Caco-2 (cell line): ENCODE measurements at regions not wholly inside any gene's neighbourhood (a gene's known extent, or its start where the extent isn't known, plus 50 kb on each side); places are given as distances from the start of the nearest gene placed in this dataset.

ENCODE experiments used
- BruUV-seq: library from RNA; stranded (reverse); fragments of 400-500 nt; replicated peaks from 2 replicates; lab custom pipeline; 2021; lab: Mats Ljungman, UMichigan
- CTCF ChIA-PET: fragments of 300-600 bp; sonication (Branson Sonifier 250); formaldehyde crosslinking; loops from one replicate; lab custom pipeline; 2022; ENCODE audit warnings: antibody characterized with exemption; lab: Charles Lee
- POLR2A ChIA-PET: fragments of 300-600 bp; sonication (Branson Sonifier 250); formaldehyde crosslinking; loops from one replicate; lab custom pipeline; 2022; ENCODE audit warnings: antibody characterized with exemption; lab: Charles Lee
- DNase-seq, 2 experiments: peaks; one replicate each; pipeline versions ENCODE4 v3.0.0 to v3.0.0-alpha.2; 2020 to 2022
- H3K27me3 ChIP-seq: replicated peaks from 2 replicates; pipeline ENCODE4 v1.6.0; 2011; ENCODE audit warnings: low read length; ENCODE audit not compliant: control insufficient read depth, insufficient read depth
- H3K36me3 ChIP-seq: 2 replicates; pipeline ENCODE4 v1.5.1; 2011; ENCODE audit warnings: low read length; ENCODE audit not compliant: control insufficient read depth, insufficient read depth
- H3K4me1 ChIP-seq: fragments of 250-450 bp; sonication (Bioruptor Pico); 2 replicates; pipeline ENCODE4 v1.5.1; 2020; ENCODE audit warnings: mild to moderate bottlenecking
- H3K4me3 ChIP-seq: 2 replicates; pipeline ENCODE4 v1.5.1; 2011; ENCODE audit warnings: low read depth, mild to moderate bottlenecking, control low read depth, low read length
- H3K9me3 ChIP-seq: fragments of 250-450 bp; sonication (Bioruptor Pico); 2 replicates; pipeline ENCODE4 v1.5.1; 2020; ENCODE audit warnings: mild to moderate bottlenecking, moderate library complexity
- H3K27ac Mint-ChIP-seq: one replicate; pipeline ENCODE4 v1.8.0; 2022; ENCODE audit warnings: mixed read lengths; ENCODE audit not compliant: unreplicated experiment
- H3K27me3 Mint-ChIP-seq: one replicate; pipeline ENCODE4 v1.8.0; 2022; ENCODE audit warnings: mixed read lengths; ENCODE audit not compliant: insufficient read depth, unreplicated experiment
- H3K36me3 Mint-ChIP-seq: one replicate; pipeline ENCODE4 v1.8.0; 2022; ENCODE audit warnings: mild to moderate bottlenecking, mixed read lengths; ENCODE audit not compliant: insufficient read depth, unreplicated experiment
- H3K4me1 Mint-ChIP-seq: one replicate; pipeline ENCODE4 v1.8.0; 2022; ENCODE audit warnings: low read depth, mixed read lengths; ENCODE audit not compliant: unreplicated experiment
- H3K4me3 Mint-ChIP-seq: one replicate; pipeline ENCODE4 v1.8.0; 2022; ENCODE audit warnings: mild to moderate bottlenecking, moderate library complexity, mixed read lengths; ENCODE audit not compliant: unreplicated experiment
- H3K9me3 Mint-ChIP-seq: one replicate; pipeline ENCODE4 v1.8.0; 2022; ENCODE audit warnings: mixed read lengths; ENCODE audit not compliant: unreplicated experiment
- CTCF ChIP-seq, 2 experiments: fragments of 200-600 bp in 1 of 2; IDR thresholded peaks; 1 replicate in 1 of 2; 2 replicates in 1 of 2; pipeline versions ENCODE4 v1.5.1 to v1.8.0; 2011 to 2022; ENCODE audit warnings: antibody characterized with exemption in 1 of 2, control low read depth in 1 of 2, inconsistent platforms in 1 of 2, low read depth in 1 of 2, low read length in 1 of 2, mild to moderate bottlenecking in 1 of 2, moderate library complexity in 1 of 2; ENCODE audit not compliant: insufficient read depth in 1 of 2, severe bottlenecking in 1 of 2, unreplicated experiment in 1 of 2
- intact Hi-C: fragments of 100-400 bp; cut with micrococcal nuclease; formaldehyde crosslinking; loops from one replicate; pipeline ENCODE4 v1.10.0; 2022; ENCODE audit not compliant: unreplicated experiment

DNA sequence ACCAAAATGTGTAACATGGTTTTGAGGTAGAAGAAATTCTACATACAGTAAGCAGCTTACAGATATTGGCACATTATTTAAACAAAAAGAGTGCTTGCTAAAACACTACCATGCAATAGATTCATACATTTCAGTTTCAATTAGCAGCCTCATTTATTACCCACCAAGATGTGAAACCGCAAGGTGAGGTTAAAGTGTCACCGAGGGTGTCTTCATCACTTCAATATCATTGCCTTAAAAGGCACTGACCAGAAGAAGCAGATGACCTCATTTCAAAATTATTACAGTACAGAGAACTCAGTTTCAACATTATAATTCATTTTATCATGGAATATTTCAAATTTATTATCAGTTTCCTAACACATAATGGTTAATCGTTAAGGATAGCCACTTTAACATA lies 302.2 kb downstream of the ISL1 start:
- H3K4me1 ChIP-seq = no peaks in the 10 kb centered on the region
- no peak overlapping the region for H3K4me3 ChIP-seq
- ChIA-PET CTCF (no interaction called here), POLR2A (no interaction called here)
- Mint-ChIP-seq H3K4me3 (no peak overlapping the region), H3K27ac (no peak overlapping the region), H3K9me3 (no peaks in the 10 kb centered on the region), H3K4me1 (no peaks in the 10 kb centered on the region), H3K36me3 (no peaks in the 10 kb centered on the region), H3K27me3 (no peaks in the 10 kb centered on the region)
- H3K9me3 ChIP-seq = no peaks in the 10 kb centered on the region
- intact Hi-C loops = loop anchor here (10.0 kb wide), 1 partner anchor 721 kb away; no protein-coding TSS in a partner anchor
- DNase-seq = no peak
- BruUV-seq = no TSS peak
- H3K27me3 ChIP-seq = no peaks in the 10 kb centered on the region
- H3K36me3 ChIP-seq = no peaks in the 10 kb centered on the region
- TF ChIP-seq CTCF (IDR thresholded peaks at IDR 0.05; ENCODE audit: insufficient read depth in 1 of 2, low read depth in 1 of 2, low read length in 1 of 2, severe bottlenecking in 1 of 2, unreplicated experiment in 1 of 2) = no peak

- Histone ChIP-seq H3K4me1 (no peaks in the 10 kb centered on the region), H3K27me3 (no peaks in the 10 kb centered on the region), H3K4me3 (no peak overlapping the region), H3K36me3 (no peaks in the 10 kb centered on the region), H3K9me3 (no peaks in the 10 kb centered on the region)
- intact Hi-C loops = loop anchor here (10.0 kb wide), 1 partner anchor 722 kb away; no protein-coding TSS in a partner anchor
- CTCF ChIA-PET = no interaction called here
- Mint-ChIP-seq H3K27me3 (no peaks in the 10 kb centered on the region), H3K36me3 (no peaks in the 10 kb centered on the region), H3K27ac (no peak overlapping the region), H3K4me3 (no peak overlapping the region), H3K4me1 (no peaks in the 10 kb centered on the region), H3K9me3 (no peaks in the 10 kb centered on the region)
- no peak for TF ChIP-seq CTCF (IDR thresholded peaks at IDR 0.05; ENCODE audit: insufficient read depth in 1 of 2, low read depth in 1 of 2, low read length in 1 of 2, severe bottlenecking in 1 of 2, unreplicated experiment in 1 of 2)
- BruUV-seq = no TSS peak
- no peak for DNase-seq
- POLR2A ChIA-PET = no interaction called here
Measured at GRCh38 chr5:51686622-51687021, 303.4 kb downstream of the ISL1 start.

DNA sequence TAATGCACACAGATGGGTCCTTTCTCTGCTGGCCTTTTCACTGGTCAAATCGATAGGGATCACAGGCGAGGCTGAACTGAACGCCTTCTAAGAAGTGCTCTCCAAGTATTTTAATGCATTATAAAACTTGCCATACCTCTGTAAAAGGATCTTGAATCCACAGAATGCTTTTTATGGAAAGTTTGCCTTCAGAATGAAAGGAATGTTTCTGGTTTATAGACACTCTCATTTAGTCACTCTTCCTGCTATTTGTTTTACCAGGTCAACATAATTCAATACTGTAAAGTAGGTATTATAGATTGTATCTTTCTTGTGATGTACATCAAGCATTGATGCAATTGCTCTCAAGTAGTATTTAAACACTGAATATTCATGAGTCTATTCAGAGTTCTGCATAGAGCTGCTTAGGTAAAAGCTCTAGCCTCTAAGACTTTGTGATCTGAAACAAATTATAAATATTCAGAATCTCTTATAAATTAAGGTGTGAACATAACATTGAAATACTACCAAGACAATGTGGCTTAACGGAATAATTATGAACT lies 308.4 kb downstream of the ISL1 start:
- H3K4me3 ChIP-seq = no peak overlapping the region
- POLR2A ChIA-PET = no interaction called here
- DNase-seq = no peak
- no peaks in the 10 kb centered on the region for H3K9me3 ChIP-seq
- H3K36me3 Mint-ChIP-seq = no peaks in the 10 kb centered on the region
- H3K9me3 Mint-ChIP-seq = no peaks in the 10 kb centered on the region
- no peak overlapping the region for H3K4me3 Mint-ChIP-seq
- H3K4me1 ChIP-seq = no peaks in the 10 kb centered on the region
- no peaks in the 10 kb centered on the region for H3K27me3 Mint-ChIP-seq
- H3K4me1 Mint-ChIP-seq = no peaks in the 10 kb centered on the region
- H3K36me3 ChIP-seq = no peaks in the 10 kb centered on the region
- no TSS peak for BruUV-seq
- intact Hi-C loops = no loop called here
- H3K27ac Mint-ChIP-seq = no peak overlapping the region
- H3K27me3 ChIP-seq = no peaks in the 10 kb centered on the region
- no peak for TF ChIP-seq CTCF (IDR thresholded peaks at IDR 0.05; ENCODE audit: insufficient read depth in 1 of 2, low read depth in 1 of 2, low read length in 1 of 2, severe bottlenecking in 1 of 2, unreplicated experiment in 1 of 2)
- CTCF ChIA-PET = no interaction called here
